ENCODE measurements at regions not wholly inside any gene's neighbourhood (a gene's known extent, or its start where the extent isn't known, plus 50 kb on each side); places are given as distances from the start of the nearest gene placed in this dataset.

DNA sequence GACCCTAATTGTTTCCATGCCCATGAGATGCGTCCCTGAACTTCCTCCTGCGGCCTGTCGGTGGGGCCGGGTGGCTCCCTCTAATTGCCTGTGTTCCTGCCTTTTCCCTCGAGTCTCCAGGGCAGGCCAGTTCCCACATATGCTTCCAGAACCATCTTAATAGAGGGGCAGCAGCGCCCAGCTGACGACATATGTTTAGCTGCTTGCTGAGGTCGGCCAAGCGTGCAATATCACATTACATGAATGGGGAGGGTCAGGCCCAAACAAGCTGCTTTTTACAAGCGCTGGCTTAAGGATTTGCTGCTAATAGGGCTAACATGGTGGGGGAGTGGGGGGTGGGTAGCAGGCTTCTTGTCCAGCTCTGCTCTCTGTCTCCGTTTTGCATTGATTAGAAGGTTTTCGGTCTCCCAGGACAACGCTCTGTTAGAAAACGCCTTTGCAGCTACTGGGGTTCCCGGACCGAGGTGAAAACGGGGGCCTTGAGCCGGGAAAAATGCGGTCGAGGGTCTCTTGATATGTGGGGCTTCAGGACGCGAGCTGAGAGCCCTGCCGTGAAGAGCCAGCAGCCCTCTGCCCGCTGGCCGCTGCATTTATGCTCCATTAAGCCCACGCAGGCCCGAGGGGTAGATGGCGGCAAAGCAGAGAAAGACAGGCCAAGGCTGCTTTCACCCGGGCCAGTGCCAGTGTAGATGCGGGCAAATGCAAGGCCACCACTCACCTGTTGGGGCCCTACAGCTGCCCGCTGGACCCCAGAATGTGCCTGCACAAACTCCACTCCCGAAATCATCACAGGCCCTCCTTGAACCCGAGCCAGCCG, 308.5 kb downstream of the BMP7 start:
- DNase-seq (ENCODE audit: low spot score): no peak

DNA sequence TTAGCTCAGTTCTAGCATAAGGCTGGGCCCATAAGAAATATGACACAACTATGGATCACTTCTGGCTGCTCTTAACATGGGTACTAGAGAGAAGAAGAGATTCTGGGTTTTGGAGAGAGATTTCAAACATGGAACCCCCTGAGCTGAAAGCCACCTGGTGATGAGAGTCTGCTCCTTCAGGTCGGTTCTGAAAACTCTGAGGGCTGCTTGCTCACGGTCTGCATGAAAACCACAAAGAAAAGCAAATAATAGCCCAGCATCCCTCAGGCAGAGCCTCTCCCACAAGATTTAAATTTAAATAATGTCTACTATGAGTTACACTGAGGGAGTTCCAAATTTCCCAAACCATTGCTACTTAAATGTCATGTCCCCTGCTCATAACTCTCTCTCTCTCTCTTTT, 301.5 kb downstream of the BMP7 start:
- DNase-seq (ENCODE audit: low spot score): no peak

DNA sequence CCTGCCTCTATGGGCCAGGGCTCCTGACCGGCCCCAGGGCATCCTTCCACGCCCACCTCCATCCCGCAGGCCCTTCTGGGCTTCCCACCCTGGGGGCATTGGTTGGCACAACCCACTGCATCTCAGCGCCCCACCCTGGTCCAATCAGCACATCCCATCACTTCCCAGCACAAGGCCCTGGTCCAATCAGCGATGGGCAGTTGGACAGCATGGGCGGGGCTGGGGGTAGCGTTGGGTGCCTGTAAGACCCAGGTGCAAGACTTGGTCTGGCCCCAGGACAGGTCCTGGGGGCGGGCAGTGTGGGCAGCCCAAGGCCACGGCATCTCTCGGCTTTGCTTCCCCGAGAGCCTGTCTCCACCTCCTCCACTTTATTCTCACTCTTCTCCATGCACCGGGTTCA, 298.5 kb downstream of the BMP7 start:
- no peak for DNase-seq (ENCODE audit: low spot score)

GRCh38 chr20:56968376-56969048, 297.9 kb downstream of the BMP7 start:
- no peak for DNase-seq (ENCODE audit: low spot score)

GRCh38 chr20:56974499-56975250, 291.8 kb downstream of the BMP7 start:
- DNase-seq (ENCODE audit: low spot score): no peak

- no peak for DNase-seq (ENCODE audit: low spot score)
These were observed 290.6 kb downstream of the BMP7 start for GRCh38 chr20:56975838-56976237.

GRCh38 chr20:56976336-56976735, 290.1 kb downstream of the BMP7 start:
- no peak for DNase-seq (ENCODE audit: low spot score)

DNA sequence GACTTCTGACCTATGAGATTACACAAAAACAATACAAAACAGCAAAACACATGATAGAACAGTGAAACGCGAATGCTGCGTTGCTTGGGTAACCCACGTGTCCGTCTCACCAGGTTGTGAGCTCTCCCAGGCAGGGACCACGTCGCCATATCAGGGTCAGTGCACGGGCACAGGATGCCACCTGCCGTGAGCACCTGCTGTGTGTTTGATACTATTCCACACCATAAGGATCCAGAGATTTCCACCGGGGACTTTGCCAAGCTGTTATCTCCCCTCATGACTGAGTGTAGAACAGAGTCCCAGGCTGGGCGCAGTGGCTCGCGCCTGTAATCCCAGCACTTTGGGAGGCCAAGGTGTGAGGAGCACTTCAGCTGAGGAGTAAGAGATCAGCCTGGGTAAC, 288.0 kb downstream of the BMP7 start:
- DNase-seq (ENCODE audit: low spot score): no peak

- no peak for DNase-seq (ENCODE audit: low spot score)
These were observed 287.3 kb downstream of the BMP7 start for GRCh38 chr20:56979125-56979524.

DNA sequence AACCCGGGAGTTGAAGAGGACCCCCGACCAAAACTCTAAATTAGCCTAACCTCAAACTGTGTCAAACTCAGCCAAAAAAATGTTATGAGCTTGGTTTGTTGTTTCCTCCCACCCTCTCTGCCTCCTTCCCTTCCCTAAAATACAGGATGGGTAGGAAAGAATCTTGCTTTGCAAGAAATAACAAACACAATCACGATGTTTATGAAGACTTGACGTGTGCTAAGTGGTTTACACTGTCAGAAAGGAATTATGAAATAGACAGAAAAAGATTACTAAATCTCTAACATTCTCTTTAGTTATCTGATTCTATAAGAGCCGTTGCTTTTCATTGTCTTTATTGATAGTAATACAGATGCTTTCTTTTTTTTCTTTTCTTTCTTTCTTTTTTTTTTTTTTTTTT, 285.1 kb downstream of the BMP7 start:
- no peak for DNase-seq (ENCODE audit: low spot score)

GRCh38 chr20:56983813-56984212, 282.6 kb downstream of the BMP7 start:
- no peak for DNase-seq (ENCODE audit: low spot score)

- no peak for DNase-seq (ENCODE audit: low spot score)
These were observed 281.3 kb downstream of the BMP7 start for GRCh38 chr20:56985066-56985685.

- DNase-seq (ENCODE audit: low spot score): no peak
These were observed 280.0 kb downstream of the BMP7 start for GRCh38 chr20:56986476-56986875.

DNA sequence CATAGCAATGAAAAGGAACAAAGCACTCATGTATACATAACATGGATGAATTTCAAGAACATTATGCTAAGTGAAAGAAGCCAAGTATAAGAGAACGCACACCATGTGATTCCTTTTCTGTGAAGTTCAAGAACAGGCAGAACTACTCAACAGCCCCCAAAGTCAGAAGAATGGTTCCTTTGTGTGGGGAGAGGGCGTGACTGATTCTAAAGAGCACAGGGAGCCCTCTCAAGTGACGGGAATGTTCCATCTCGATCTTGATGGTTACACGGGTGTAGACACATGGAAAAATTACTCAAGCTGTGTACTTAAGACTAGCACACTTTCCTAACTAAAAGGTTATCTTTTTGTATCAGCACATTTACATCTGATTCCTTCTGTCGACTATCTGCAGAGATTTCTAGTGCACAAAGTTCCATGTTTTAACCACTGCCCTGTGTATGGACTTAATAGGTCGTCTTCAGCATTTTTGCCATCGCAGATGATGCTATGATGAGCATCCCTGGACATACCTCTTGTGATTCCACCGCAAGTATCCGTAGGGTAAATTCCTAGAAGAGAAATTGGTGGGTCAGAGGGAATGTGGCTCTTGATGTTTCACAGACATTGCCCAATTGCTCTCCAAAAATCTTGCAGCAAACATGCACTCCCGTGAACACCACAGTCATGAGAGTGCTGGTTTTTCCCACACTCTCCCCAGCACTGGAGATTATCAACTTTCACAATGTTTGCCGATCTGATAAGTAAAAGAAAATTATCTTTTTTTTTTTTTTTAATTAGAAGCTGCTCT, 279.3 kb downstream of the BMP7 start:
- DNase-seq (ENCODE audit: low spot score): no peak

GRCh38 chr20:56987986-56988385, 278.5 kb downstream of the BMP7 start:
- DNase-seq (ENCODE audit: low spot score): no peak

DNA sequence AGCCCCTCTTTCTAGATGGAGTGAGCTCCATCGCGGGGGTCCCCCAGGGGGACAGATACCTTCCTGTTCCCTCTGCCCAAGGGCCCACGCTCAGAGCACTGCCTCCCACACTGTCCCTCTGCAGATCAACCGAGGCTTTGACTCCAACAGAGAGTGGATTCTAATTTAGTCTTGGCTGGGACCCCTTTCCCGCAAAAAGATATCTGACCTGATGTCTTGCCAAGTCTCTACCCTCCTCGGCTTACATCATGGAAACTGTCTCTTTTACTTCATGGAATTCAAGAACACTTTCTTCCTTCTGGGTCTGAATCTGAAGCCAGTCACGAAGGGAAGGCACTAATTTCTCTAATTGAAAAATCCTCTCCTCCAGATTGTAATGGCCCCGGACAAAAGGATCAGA, 278.0 kb downstream of the BMP7 start:
- DNase-seq (ENCODE audit: low spot score): no peak

- DNase-seq (ENCODE audit: low spot score): no peak
These were observed 276.9 kb downstream of the BMP7 start for GRCh38 chr20:56989516-56989915.

- DNase-seq (ENCODE audit: low spot score): no peak
These were observed 273.4 kb downstream of the BMP7 start for GRCh38 chr20:56993020-56993559.

DNA sequence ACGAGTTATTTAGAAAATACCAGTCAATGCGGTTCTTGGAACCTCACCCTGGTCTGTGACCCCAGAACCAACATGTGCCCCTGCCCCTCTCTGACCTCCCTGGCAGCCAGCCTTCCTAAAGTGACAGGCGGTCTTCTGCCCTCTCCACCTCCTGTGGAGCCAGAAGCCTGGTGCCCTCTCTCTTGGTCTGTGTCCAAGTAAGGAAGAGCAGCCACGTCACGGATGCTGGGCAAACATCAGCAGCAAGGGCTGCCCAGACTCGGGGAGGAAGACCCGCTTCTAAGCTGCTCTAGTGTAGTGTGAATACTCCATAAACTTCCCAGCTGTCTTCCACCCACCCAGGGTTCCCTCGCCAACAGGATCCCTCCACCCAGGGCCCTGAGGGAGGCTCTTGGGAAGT, 272.4 kb downstream of the BMP7 start:
- DNase-seq (ENCODE audit: low spot score): no peak

DNA sequence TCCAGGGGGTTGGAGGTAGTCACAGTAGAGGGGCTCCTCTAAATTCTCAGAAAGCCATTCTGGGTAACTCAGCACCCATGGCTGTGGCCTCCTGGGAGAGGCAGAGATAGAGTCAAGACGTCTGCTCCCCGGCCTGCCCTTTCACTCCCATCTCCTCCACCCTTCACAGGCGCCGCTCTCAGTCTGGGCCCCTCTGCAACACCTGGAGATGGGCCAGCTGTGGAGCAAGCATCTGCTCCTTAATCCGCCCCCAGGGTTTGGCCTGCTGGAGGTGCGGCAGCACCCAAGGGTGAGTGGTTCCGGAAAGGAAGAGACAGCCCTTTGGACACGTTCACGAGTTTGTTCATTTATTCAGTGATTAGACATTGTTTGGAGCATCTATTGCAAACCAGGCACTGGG, 271.3 kb downstream of the BMP7 start:
- DNase-seq (ENCODE audit: low spot score): no peak

DNA sequence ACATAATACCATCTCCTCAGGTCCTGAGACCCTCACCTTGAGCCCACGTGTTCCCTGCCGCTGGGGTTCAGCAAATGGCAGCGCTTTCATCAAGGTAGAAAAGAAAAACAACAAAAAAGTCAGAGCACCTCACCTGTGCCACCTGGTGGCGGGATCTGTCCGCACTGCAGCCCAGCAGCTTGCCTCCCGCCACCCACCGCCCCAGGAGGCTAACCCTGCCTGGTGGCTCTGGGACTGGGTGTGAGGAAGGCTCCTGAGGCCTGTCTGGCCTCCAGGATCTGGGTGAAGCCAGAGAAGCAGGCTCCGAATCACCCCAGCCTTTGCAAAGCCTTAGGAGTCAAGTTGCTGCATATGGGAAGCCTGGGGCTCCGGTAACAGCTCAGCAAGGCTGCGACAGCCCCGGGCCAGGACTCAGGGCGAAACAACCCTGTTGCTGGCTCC, 270.8 kb downstream of the BMP7 start:
- DNase-seq (ENCODE audit: low spot score): no peak

Data from mucosa of gallbladder (tissue), 1 donor.